Tibial nerve (tissue), 4 donors: ENCODE measurements at regions not wholly inside any gene's neighbourhood (a gene's known extent, or its start where the extent isn't known, plus 50 kb on each side); places are given as distances from the start of the nearest gene placed in this dataset.

Experiments
- EP300 ChIP-seq, 2 donors: sonication (generic); formaldehyde crosslinking; IDR thresholded peaks; one replicate each; pipeline ENCODE4 v1.6.1; 2017; ENCODE audit warnings: antibody characterized with exemption in 2 of 2, mild to moderate bottlenecking in 1 of 2
- POLR2A ChIP-seq, 2 donors: fragments of 450-650 bp; IDR thresholded peaks; one replicate each; pipeline ENCODE4 v1.6.1; 2017; ENCODE audit warnings: antibody characterized with exemption in 2 of 2, mild to moderate bottlenecking in 2 of 2, moderate library complexity in 2 of 2
- TF ChIP-seq, protein P1 (sequence below), 5 experiments: fragments of 200-600 bp in 3 of 5; fragments of 450-650 bp in 2 of 5; sonication (generic) in 3 of 5; IDR thresholded peaks; one replicate each; pipeline ENCODE4 v1.5.1; 2016 to 2019; ENCODE audit warnings: antibody characterized with exemption in 5 of 5, mild to moderate bottlenecking in 3 of 5, moderate library complexity in 2 of 5

DNA sequence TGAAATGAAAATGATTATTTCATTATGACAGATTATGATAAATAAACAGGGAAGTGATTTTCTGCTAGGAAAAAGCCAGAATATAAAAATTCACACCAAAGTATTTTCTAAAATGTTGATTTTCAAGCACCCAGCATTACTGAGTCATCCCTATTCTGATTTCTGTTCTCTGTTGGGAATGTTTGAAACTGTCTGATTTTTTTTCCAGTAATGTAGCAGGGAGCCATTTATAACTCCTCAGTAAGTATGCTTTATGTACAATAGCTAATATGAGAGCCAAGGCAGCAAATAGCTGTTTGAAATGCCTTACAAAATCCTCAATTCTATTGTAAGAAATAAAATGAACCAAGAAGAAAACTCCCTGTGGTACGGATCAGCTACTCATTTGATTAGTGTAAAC is 471.7 kb upstream of the TYRP1 start:
- TF ChIP-seq, protein P1, sequence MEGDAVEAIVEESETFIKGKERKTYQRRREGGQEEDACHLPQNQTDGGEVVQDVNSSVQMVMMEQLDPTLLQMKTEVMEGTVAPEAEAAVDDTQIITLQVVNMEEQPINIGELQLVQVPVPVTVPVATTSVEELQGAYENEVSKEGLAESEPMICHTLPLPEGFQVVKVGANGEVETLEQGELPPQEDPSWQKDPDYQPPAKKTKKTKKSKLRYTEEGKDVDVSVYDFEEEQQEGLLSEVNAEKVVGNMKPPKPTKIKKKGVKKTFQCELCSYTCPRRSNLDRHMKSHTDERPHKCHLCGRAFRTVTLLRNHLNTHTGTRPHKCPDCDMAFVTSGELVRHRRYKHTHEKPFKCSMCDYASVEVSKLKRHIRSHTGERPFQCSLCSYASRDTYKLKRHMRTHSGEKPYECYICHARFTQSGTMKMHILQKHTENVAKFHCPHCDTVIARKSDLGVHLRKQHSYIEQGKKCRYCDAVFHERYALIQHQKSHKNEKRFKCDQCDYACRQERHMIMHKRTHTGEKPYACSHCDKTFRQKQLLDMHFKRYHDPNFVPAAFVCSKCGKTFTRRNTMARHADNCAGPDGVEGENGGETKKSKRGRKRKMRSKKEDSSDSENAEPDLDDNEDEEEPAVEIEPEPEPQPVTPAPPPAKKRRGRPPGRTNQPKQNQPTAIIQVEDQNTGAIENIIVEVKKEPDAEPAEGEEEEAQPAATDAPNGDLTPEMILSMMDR (IDR thresholded peaks at IDR 0.05) = no peak
- no peak for TF ChIP-seq POLR2A (IDR thresholded peaks at IDR 0.05)
- TF ChIP-seq EP300 (IDR thresholded peaks at IDR 0.05) = no peak
